Aorta (tissue), 5 donors: ENCODE measurements at regions not wholly inside any gene's neighbourhood (a gene's known extent, or its start where the extent isn't known, plus 50 kb on each side); places are given as distances from the start of the nearest gene placed in this dataset.

Source experiments
- ATAC-seq: fragments of 200-7000 bp; cut with Tn5 transposase; one replicate; pipeline ENCODE4 v1.9.1; 2022; ENCODE audit warnings: moderate library complexity; ENCODE audit not compliant: low FRiP score
- DNase-seq, 2 donors: peaks; one replicate each; pipeline ENCODE4 v3.0.0-alpha.2; 2020
- H3K27ac ChIP-seq, 2 donors: one replicate each; pipeline ENCODE4 v1.5.1; 2013; ENCODE audit warnings: low read length in 2 of 2, mild to moderate bottlenecking in 2 of 2, moderate library complexity in 2 of 2, control low read depth in 1 of 2, inconsistent platforms in 1 of 2, low read depth in 1 of 2
- H3K27me3 ChIP-seq, 2 donors: one replicate each; pipeline ENCODE4 v1.6.1; 2013; ENCODE audit warnings: control low read depth in 1 of 2, low read length in 1 of 2, mild to moderate bottlenecking in 1 of 2, moderate library complexity in 1 of 2; ENCODE audit not compliant: insufficient read depth in 2 of 2, control insufficient read depth in 1 of 2
- H3K36me3 ChIP-seq, 2 donors: one replicate each; pipeline ENCODE4 v1.6.1; 2013; ENCODE audit warnings: control low read depth in 1 of 2, low read length in 1 of 2, mild to moderate bottlenecking in 1 of 2; ENCODE audit not compliant: insufficient read depth in 2 of 2, control insufficient read depth in 1 of 2
- H3K4me1 ChIP-seq, 2 donors: one replicate each; pipeline ENCODE4 v1.6.1; 2013; ENCODE audit warnings: low read length in 2 of 2, control low read depth in 1 of 2, mild to moderate bottlenecking in 1 of 2, moderate library complexity in 1 of 2; ENCODE audit not compliant: insufficient read depth in 2 of 2, control insufficient read depth in 1 of 2
- H3K4me3 ChIP-seq, 2 donors: one replicate each; pipeline ENCODE4 v1.5.1; 2013; ENCODE audit warnings: low read length in 2 of 2, control low read depth in 1 of 2, mild to moderate bottlenecking in 1 of 2
- H3K9me3 ChIP-seq: one replicate; pipeline ENCODE4 v1.6.1; 2013; ENCODE audit warnings: mild to moderate bottlenecking, low read length; ENCODE audit not compliant: control insufficient read depth
- WGBS, 2 donors: extraction: QIAGEN DNeasy Blood & Tissue Kit; methylation state at CpG; one replicate each; pipeline ENCODE4 v1.1.7; 2013; 5-methylcytosine and 5-hydroxymethylcytosine counted together
- intact Hi-C, 2 donors: fragments of 100-400 bp; cut with DNase I; formaldehyde crosslinking; loops; one replicate each; pipeline versions ENCODE4 v1.14.2 to v1.15.0; 2022
- donor health status: healthy with polysubstance abuse.
- donor health status: Bipolar disorder and iron deficiency.
- donor health status: DM: no; HTN: no; CAD: no.
- donor health status: DM: no; HTN: no; CAD: no.
- donor health status: DM: yes; HTN: yes; CAD: no.

GRCh38 chr5:44868541-44868940, 59.8 kb downstream of the MRPS30 start:
- intact Hi-C loops: no loop called here
- H3K4me1 ChIP-seq: peaks cover 0 to 1% of the 10 kb centered on the region in 2 donors
- no peak overlapping the region for H3K4me3 ChIP-seq
- no peaks in the 10 kb centered on the region for H3K27me3 ChIP-seq
- 24 to 27% methylated on average over 4 of the region's 4 CpGs for WGBS, 2 donors
- no peaks in the 10 kb centered on the region for H3K36me3 ChIP-seq
- DNase-seq: no peak
- no peaks in the 10 kb centered on the region for H3K9me3 ChIP-seq
- ATAC-seq: no peak
- H3K27ac ChIP-seq: no peak overlapping the region

- intact Hi-C loops: no loop called here
- Histone ChIP-seq H3K27ac (no peak overlapping the region), H3K27me3 (no peaks in the 10 kb centered on the region), H3K36me3 (no peaks in the 10 kb centered on the region), H3K9me3 (no peaks in the 10 kb centered on the region), H3K4me1 (peaks cover 0 to 1% of the 10 kb centered on the region in 2 donors), H3K4me3 (no peak overlapping the region)
- ATAC-seq (no peak), DNase-seq (no peak)
- 36 to 39% methylated on average over 2 of the region's 2 CpGs for WGBS, 2 donors
Measured at GRCh38 chr5:44869928-44870327, 61.2 kb downstream of the MRPS30 start.

- no peak overlapping the region for H3K4me3 ChIP-seq
- H3K9me3 ChIP-seq: no peaks in the 10 kb centered on the region
- no peak overlapping the region for H3K27ac ChIP-seq
- H3K36me3 ChIP-seq: no peaks in the 10 kb centered on the region
- peaks cover 0 to 1% of the 10 kb centered on the region in 2 donors for H3K4me1 ChIP-seq
- ATAC-seq (no peak), DNase-seq (no peak)
- H3K27me3 ChIP-seq: no peaks in the 10 kb centered on the region
- intact Hi-C loops: no loop called here
Measured at GRCh38 chr5:44870430-44870829, 61.7 kb downstream of the MRPS30 start.

GRCh38 chr5:44871401-44871800, 62.7 kb downstream of the MRPS30 start:
- Histone ChIP-seq H3K4me3 (no peak overlapping the region), H3K9me3 (no peaks in the 10 kb centered on the region), H3K4me1 (peaks cover 0 to 1% of the 10 kb centered on the region in 2 donors), H3K27me3 (no peaks in the 10 kb centered on the region), H3K36me3 (no peaks in the 10 kb centered on the region), H3K27ac (no peak overlapping the region)
- 46 to 50% methylated on average over 2 of the region's 2 CpGs for WGBS, 2 donors
- DNase-seq: no peak
- ATAC-seq: no peak
- intact Hi-C loops: no loop called here

GRCh38 chr5:44875661-44876605, 67.2 kb downstream of the MRPS30 start:
- Histone ChIP-seq H3K4me1 (no peaks in the 10 kb centered on the region), H3K27me3 (no peaks in the 10 kb centered on the region), H3K36me3 (no peaks in the 10 kb centered on the region), H3K4me3 (no peak overlapping the region), H3K9me3 (no peaks in the 10 kb centered on the region), H3K27ac (no peak overlapping the region)
- no peak for DNase-seq
- intact Hi-C loops: no loop called here
- WGBS, 2 donors: 60 to 64% methylated on average over 7 of the region's 7 CpGs
- no peak for ATAC-seq

GRCh38 chr5:44881266-44881665, 72.5 kb downstream of the MRPS30 start:
- DNase-seq (no peak), ATAC-seq (no peak)
- Histone ChIP-seq H3K4me3 (no peak overlapping the region), H3K36me3 (no peaks in the 10 kb centered on the region), H3K27me3 (no peaks in the 10 kb centered on the region), H3K9me3 (peaks cover 2% of the 10 kb centered on the region), H3K27ac (no peak overlapping the region), H3K4me1 (no peaks in the 10 kb centered on the region)
- WGBS, 2 donors: 51 to 61% methylated on average over 5 of the region's 5 CpGs
- intact Hi-C loops: no loop called here

GRCh38 chr5:44884036-44884435, 75.3 kb downstream of the MRPS30 start:
- H3K27me3 ChIP-seq: no peaks in the 10 kb centered on the region
- no peak for ATAC-seq
- no peaks in the 10 kb centered on the region for H3K4me1 ChIP-seq
- peaks cover 2% of the 10 kb centered on the region for H3K9me3 ChIP-seq
- DNase-seq: no peak
- H3K36me3 ChIP-seq: no peaks in the 10 kb centered on the region
- WGBS, 2 donors: 95 to 96% methylated on average over 25 to 26 of the region's 26 CpGs
- H3K4me3 ChIP-seq: no peak overlapping the region
- no peak overlapping the region for H3K27ac ChIP-seq
- intact Hi-C loops: no loop called here

GRCh38 chr5:44885903-44886302, 77.2 kb downstream of the MRPS30 start:
- Histone ChIP-seq H3K27ac (no peak overlapping the region), H3K4me3 (no peak overlapping the region), H3K27me3 (no peaks in the 10 kb centered on the region), H3K4me1 (no peaks in the 10 kb centered on the region), H3K9me3 (peaks cover 2% of the 10 kb centered on the region), H3K36me3 (no peaks in the 10 kb centered on the region)
- intact Hi-C loops: no loop called here
- WGBS, 2 donors: 65 to 76% methylated on average over 1 of the region's 1 CpG
- ATAC-seq: no peak
- no peak for DNase-seq

GRCh38 chr5:44887722-44888121, 79.0 kb downstream of the MRPS30 start:
- Histone ChIP-seq H3K4me3 (no peak overlapping the region), H3K27ac (no peak overlapping the region), H3K9me3 (no peaks in the 10 kb centered on the region), H3K27me3 (no peaks in the 10 kb centered on the region), H3K4me1 (no peaks in the 10 kb centered on the region), H3K36me3 (no peaks in the 10 kb centered on the region)
- 56 to 61% methylated on average over 1 of the region's 1 CpG for WGBS, 2 donors
- DNase-seq (no peak), ATAC-seq (no peak)
- intact Hi-C loops: no loop called here
